ENCODE measurements at regions not wholly inside any gene's neighbourhood (a gene's known extent, or its start where the extent isn't known, plus 50 kb on each side); places are given as distances from the start of the nearest gene placed in this dataset.

- DNase-seq (ENCODE audit: low spot score), result no peak
Measured at GRCh38 chr12:22740656-22741355, 115.8 kb downstream of the ETNK1 start.

- DNase-seq (ENCODE audit: low spot score), result no peak
Measured at GRCh38 chr12:22743700-22744099, 118.7 kb downstream of the ETNK1 start.

GRCh38 chr12:22744197-22744596, 119.2 kb downstream of the ETNK1 start:
- no peak for DNase-seq (ENCODE audit: low spot score)

- no peak for DNase-seq (ENCODE audit: low spot score)
Measured at GRCh38 chr12:22746720-22747119, 121.7 kb downstream of the ETNK1 start.

GRCh38 chr12:22755629-22756028, 130.7 kb downstream of the ETNK1 start:
- no peak for DNase-seq (ENCODE audit: low spot score)

- DNase-seq (ENCODE audit: low spot score), result no peak
Measured at GRCh38 chr12:22759769-22760674, 135.1 kb downstream of the ETNK1 start.

- no peak for DNase-seq (ENCODE audit: low spot score)
Measured at GRCh38 chr12:22765421-22766130, 140.6 kb downstream of the ETNK1 start.

- DNase-seq (ENCODE audit: low spot score), result no peak
Measured at GRCh38 chr12:22766911-22767420, 142.0 kb downstream of the ETNK1 start.

- DNase-seq (ENCODE audit: low spot score), result no peak
Measured at GRCh38 chr12:22781339-22781738, 156.4 kb downstream of the ETNK1 start.

GRCh38 chr12:22787557-22787956, 162.6 kb downstream of the ETNK1 start:
- DNase-seq (ENCODE audit: low spot score), result no peak

GRCh38 chr12:22788913-22789312, 163.9 kb downstream of the ETNK1 start:
- no peak for DNase-seq (ENCODE audit: low spot score)

GRCh38 chr12:22792138-22792537, 167.2 kb downstream of the ETNK1 start:
- DNase-seq (ENCODE audit: low spot score), result no peak

- no peak for DNase-seq (ENCODE audit: low spot score)
Measured at GRCh38 chr12:22794017-22794416, 169.0 kb downstream of the ETNK1 start.

- no peak for DNase-seq (ENCODE audit: low spot score)
Measured at GRCh38 chr12:22796941-22797630, 172.1 kb downstream of the ETNK1 start.

GRCh38 chr12:22797701-22798100, 172.7 kb downstream of the ETNK1 start:
- no peak for DNase-seq (ENCODE audit: low spot score)

GRCh38 chr12:22798116-22798515, 173.1 kb downstream of the ETNK1 start:
- no peak for DNase-seq (ENCODE audit: low spot score)

- DNase-seq (ENCODE audit: low spot score), result no peak
Measured at GRCh38 chr12:22799503-22799902, 174.5 kb downstream of the ETNK1 start.

- DNase-seq (ENCODE audit: low spot score), result no peak
Measured at GRCh38 chr12:22800332-22800731, 175.4 kb downstream of the ETNK1 start.

GRCh38 chr12:22802883-22803630, 178.1 kb downstream of the ETNK1 start:
- no peak for DNase-seq (ENCODE audit: low spot score)

- DNase-seq (ENCODE audit: low spot score), result no peak
Measured at GRCh38 chr12:22803725-22804124, 178.8 kb downstream of the ETNK1 start.

- DNase-seq (ENCODE audit: low spot score), result no peak
Measured at GRCh38 chr12:22808860-22809259, 183.9 kb downstream of the ETNK1 start.

Data from kidney capillary endothelial cell (primary cell).